ENCODE measurements at regions not wholly inside any gene's neighbourhood (a gene's known extent, or its start where the extent isn't known, plus 50 kb on each side); places are given as distances from the start of the nearest gene placed in this dataset.
A peak's percentile ranks its signal among the peaks of the same experiment; 100 is the strongest.
"Not testable (repeated sequence)": the region's sequence is repeated elsewhere in the genome, so short reads cannot be mapped to it uniquely, and the experiment has no call there.

- peaks cover 0 to 6% of the 10 kb centered on the region in 2 donors for H3K27me3 Mint-ChIP-seq
- H3K27ac Mint-ChIP-seq = no peak overlapping the region
- peaks cover 3 to 12% of the 10 kb centered on the region in 2 donors for H3K9me3 Mint-ChIP-seq
- H3K36me3 Mint-ChIP-seq = no peaks in the 10 kb centered on the region
- ATAC-seq (replicated peaks) = no peak
- H3K4me1 Mint-ChIP-seq = no peaks in the 10 kb centered on the region
- no peak overlapping the region for H3K4me3 Mint-ChIP-seq
- DNase-seq = no peak
These were observed 98.0 kb downstream of the LMO4 start for GRCh38 chr1:87426463-87427249.

- H3K27me3 Mint-ChIP-seq = peaks cover 0 to 6% of the 10 kb centered on the region in 2 donors
- H3K36me3 Mint-ChIP-seq = no peaks in the 10 kb centered on the region
- ATAC-seq (replicated peaks) (no peak), DNase-seq (no peak)
- H3K27ac Mint-ChIP-seq = no peak overlapping the region
- H3K9me3 Mint-ChIP-seq = peaks cover 1 to 8% of the 10 kb centered on the region in 2 donors
- no peak overlapping the region for H3K4me3 Mint-ChIP-seq
- H3K4me1 Mint-ChIP-seq = no peaks in the 10 kb centered on the region
These were observed 99.7 kb downstream of the LMO4 start for GRCh38 chr1:87428367-87428766.

- no peaks in the 10 kb centered on the region for H3K36me3 Mint-ChIP-seq
- no peak for DNase-seq
- H3K27me3 Mint-ChIP-seq = peaks cover 0 to 6% of the 10 kb centered on the region in 2 donors
- peaks cover 1 to 8% of the 10 kb centered on the region in 2 donors for H3K9me3 Mint-ChIP-seq
- ATAC-seq (replicated peaks) = no peak
- H3K4me3 Mint-ChIP-seq = no peak overlapping the region
- no peak overlapping the region for H3K27ac Mint-ChIP-seq
- H3K4me1 Mint-ChIP-seq = no peaks in the 10 kb centered on the region
These were observed 100.2 kb downstream of the LMO4 start for GRCh38 chr1:87428883-87429282.

GRCh38 chr1:87432685-87433084, 104.0 kb downstream of the LMO4 start:
- no peaks in the 10 kb centered on the region for H3K4me1 Mint-ChIP-seq
- H3K36me3 Mint-ChIP-seq = no peaks in the 10 kb centered on the region
- no peak overlapping the region for H3K4me3 Mint-ChIP-seq
- peaks cover 1 to 8% of the 10 kb centered on the region in 2 donors for H3K9me3 Mint-ChIP-seq
- H3K27ac Mint-ChIP-seq = no peak overlapping the region
- H3K27me3 Mint-ChIP-seq = peaks cover 10 to 12% of the 10 kb centered on the region in 2 donors
- ATAC-seq (replicated peaks) (no peak), DNase-seq (no peak)

- not testable (repeated sequence) for H3K4me3 Mint-ChIP-seq, H3K27ac Mint-ChIP-seq, H3K4me1 Mint-ChIP-seq
These were observed 104.4 kb downstream of the LMO4 start for GRCh38 chr1:87433101-87433500.

GRCh38 chr1:87435484-87435883, 106.8 kb downstream of the LMO4 start:
- no peak for ATAC-seq (replicated peaks)

More at GRCh38 chr1:87433101-87433500, 104.4 kb downstream of the LMO4 start:
- H3K36me3 Mint-ChIP-seq; H3K9me3 Mint-ChIP-seq; DNase-seq; ATAC-seq (replicated peaks): not testable (repeated sequence)
- peaks cover 13 to 14% of the 10 kb centered on the region in 2 donors for H3K27me3 Mint-ChIP-seq

GRCh38 chr1:87436115-87436514, 107.4 kb downstream of the LMO4 start:
- peaks cover 13% of the 10 kb centered on the region in 2 donors for H3K27me3 Mint-ChIP-seq
- not testable (repeated sequence) for H3K27ac Mint-ChIP-seq; H3K9me3 Mint-ChIP-seq; DNase-seq; H3K4me3 Mint-ChIP-seq; H3K36me3 Mint-ChIP-seq; H3K4me1 Mint-ChIP-seq; ATAC-seq (replicated peaks)

More at GRCh38 chr1:87435484-87435883, 106.8 kb downstream of the LMO4 start:
- DNase-seq = no peak
- Mint-ChIP-seq H3K4me3 (no peak overlapping the region), H3K4me1 (no peaks in the 10 kb centered on the region), H3K36me3 (no peaks in the 10 kb centered on the region), H3K9me3 (peaks cover 1 to 7% of the 10 kb centered on the region in 2 donors), H3K27me3 (peaks cover 13 to 18% of the 10 kb centered on the region in 2 donors), H3K27ac (no peak overlapping the region)

GRCh38 chr1:87436534-87436933, 107.9 kb downstream of the LMO4 start:
- Mint-ChIP-seq H3K9me3 (no peaks in the 10 kb centered on the region), H3K27ac (no peak overlapping the region)
- no peak for ATAC-seq (replicated peaks)

GRCh38 chr1:87437663-87438295, 109.1 kb downstream of the LMO4 start:
- Mint-ChIP-seq H3K4me3 (no peak overlapping the region), H3K9me3 (no peaks in the 10 kb centered on the region), H3K36me3 (no peaks in the 10 kb centered on the region), H3K27ac (no peak overlapping the region), H3K4me1 (no peaks in the 10 kb centered on the region), H3K27me3 (peaks cover 13% of the 10 kb centered on the region in 2 donors)
- ATAC-seq (replicated peaks) = no peak
- no peak for DNase-seq

More at GRCh38 chr1:87436534-87436933, 107.9 kb downstream of the LMO4 start:
- Mint-ChIP-seq H3K4me1 (no peaks in the 10 kb centered on the region), H3K4me3 (no peak overlapping the region), H3K36me3 (no peaks in the 10 kb centered on the region), H3K27me3 (peaks cover 13% of the 10 kb centered on the region in 2 donors)
- no peak for DNase-seq

GRCh38 chr1:87439821-87440220, 111.1 kb downstream of the LMO4 start:
- DNase-seq (no peak), ATAC-seq (replicated peaks) (no peak)
- Mint-ChIP-seq H3K36me3 (peaks cover 4 to 8% of the 10 kb centered on the region in 2 donors), H3K27me3 (peaks cover 8 to 9% of the 10 kb centered on the region in 2 donors), H3K4me3 (no peak overlapping the region), H3K27ac (no peak overlapping the region), H3K9me3 (peaks cover 10 to 17% of the 10 kb centered on the region in 2 donors), H3K4me1 (no peaks in the 10 kb centered on the region)

- peak overlapping the region; percentile 79 for H3K27ac Mint-ChIP-seq
These were observed 120.8 kb downstream of the LMO4 start for GRCh38 chr1:87449348-87449963.

GRCh38 chr1:87450136-87450535, 121.5 kb downstream of the LMO4 start:
- H3K9me3 Mint-ChIP-seq = peaks cover 5 to 11% of the 10 kb centered on the region in 2 donors
- peaks cover 0 to 2% of the 10 kb centered on the region in 2 donors for H3K27me3 Mint-ChIP-seq
- peaks cover 6 to 13% of the 10 kb centered on the region in 2 donors for H3K4me1 Mint-ChIP-seq
- DNase-seq (no peak), ATAC-seq (replicated peaks) (no peak)
- H3K4me3 Mint-ChIP-seq = no peak overlapping the region
- H3K36me3 Mint-ChIP-seq = peaks cover 0 to 3% of the 10 kb centered on the region in 2 donors
- H3K27ac Mint-ChIP-seq = no peak overlapping the region

More at GRCh38 chr1:87449348-87449963, 120.8 kb downstream of the LMO4 start:
- Mint-ChIP-seq H3K4me1 (peaks cover 6 to 13% of the 10 kb centered on the region in 2 donors), H3K9me3 (peaks cover 9 to 13% of the 10 kb centered on the region in 2 donors), H3K4me3 (peak overlapping the region in 1 of 2 donors; percentile 18), H3K36me3 (peaks cover 0 to 6% of the 10 kb centered on the region in 2 donors), H3K27me3 (no peaks in the 10 kb centered on the region)
- peak; percentile 86 to 90 for ATAC-seq (replicated peaks)
- DNase-seq = peak; percentile 42

GRCh38 chr1:87450615-87451209, 122.0 kb downstream of the LMO4 start:
- Mint-ChIP-seq H3K4me3 (no peak overlapping the region), H3K4me1 (peaks cover 6 to 13% of the 10 kb centered on the region in 2 donors), H3K9me3 (peaks cover 1 to 6% of the 10 kb centered on the region in 2 donors), H3K36me3 (no peaks in the 10 kb centered on the region), H3K27ac (no peak overlapping the region), H3K27me3 (peaks cover 0 to 6% of the 10 kb centered on the region in 2 donors)
- DNase-seq = no peak
- ATAC-seq (replicated peaks) = no peak

All from stimulated activated naive B cell treated with anti-CD40 and anti-IgM and Interleukin-4, amounts not matched to agents 10 μg/mL and 1 μg/mL and 100 μg/mL, for 72 hours (primary cell).